ENCODE measurements at regions not wholly inside any gene's neighbourhood (a gene's known extent, or its start where the extent isn't known, plus 50 kb on each side); places are given as distances from the start of the nearest gene placed in this dataset.

DNA sequence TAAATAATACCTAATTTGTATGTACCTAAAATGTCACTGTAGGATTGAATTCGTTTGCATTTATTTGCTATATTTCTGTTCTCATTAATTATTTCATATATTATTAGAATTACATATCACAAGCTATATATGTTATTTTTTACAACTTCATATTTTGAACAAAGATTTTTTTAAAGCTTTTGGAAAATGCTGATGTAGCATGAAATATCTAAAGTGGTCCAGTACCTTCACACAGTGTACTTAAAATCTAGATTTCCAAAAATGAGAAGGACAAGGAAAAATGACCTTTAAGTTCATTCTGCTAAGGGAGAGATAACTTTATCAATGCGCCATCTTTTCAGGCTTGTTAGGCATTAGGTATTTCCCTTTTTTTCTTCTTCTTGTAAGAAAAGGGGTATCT is 71.8 kb downstream of the LARP7 start:
- no peak overlapping the region for H3K9ac ChIP-seq (ENCODE audit: insufficient read depth, low read length, poor library complexity, severe bottlenecking)
- no peak overlapping the region for H3K4me3 ChIP-seq (replicated peaks in 1 of 3; ENCODE audit: low read depth in 2 of 3, low read length in 3 of 3)
- peaks cover 14% of the 10 kb centered on the region for H3K4me1 Mint-ChIP-seq
- TF ChIP-seq CTCF (IDR thresholded peaks at IDR 0.05) = no peak
- peaks cover 3 to 10% of the 10 kb centered on the region in 2 donors for H3K36me3 Mint-ChIP-seq
- intact Hi-C loops (cut with micrococcal nuclease) = no loop called here
- no peak overlapping the region for H3K27ac Mint-ChIP-seq
- DNase-seq = no peak
- H3K4me3 Mint-ChIP-seq = no peak overlapping the region
- no peak overlapping the region for H2AFZ ChIP-seq (ENCODE audit: insufficient read depth, low read depth, low read length, poor library complexity, severe bottlenecking)
- no peaks in the 10 kb centered on the region for H3K79me2 ChIP-seq (ENCODE audit: insufficient read depth, low read length)
- peaks cover 36 to 50% (median 47%) of the 10 kb centered on the region in 3 donors for H3K27me3 Mint-ChIP-seq (ENCODE audit: low read depth in 3 of 3)
- H3K4me2 ChIP-seq (replicated peaks; ENCODE audit: extremely low read depth, low read length, poor library complexity, severe bottlenecking) = no peak overlapping the region
- H3K9me3 ChIP-seq (replicated peaks in 1 of 2; ENCODE audit: control insufficient read depth in 1 of 2, insufficient read depth in 1 of 2, low read length in 2 of 2) = peaks cover 5 to 25% of the 10 kb centered on the region in 2 donors
- WGBS (ENCODE audit: insufficient coverage) = no CpG with 5 or more reads among the region's 2 CpGs
- H4K20me1 ChIP-seq (ENCODE audit: insufficient read depth, low read length) = no peaks in the 10 kb centered on the region
- peaks cover 0 to 4% of the 10 kb centered on the region in 2 donors for H3K4me1 ChIP-seq (ENCODE audit: control insufficient read depth in 1 of 2, insufficient read depth in 2 of 2, low read length in 2 of 2)
- H3K27ac ChIP-seq (ENCODE audit: low read depth in 1 of 2, low read length in 2 of 2) = no peak overlapping the region
- H3K9me3 Mint-ChIP-seq = peaks cover 0 to 17% (median 10%) of the 10 kb centered on the region in 7 donors
- no peaks in the 10 kb centered on the region for H3K36me3 ChIP-seq (replicated peaks in 1 of 2; ENCODE audit: control insufficient read depth in 1 of 2, insufficient read depth in 2 of 2, low read length in 2 of 2)
- H3K27me3 ChIP-seq (ENCODE audit: control insufficient read depth in 2 of 2, insufficient read depth in 2 of 2, low read length in 2 of 2) = peaks cover 33 to 52% of the 10 kb centered on the region in 2 donors

DNA sequence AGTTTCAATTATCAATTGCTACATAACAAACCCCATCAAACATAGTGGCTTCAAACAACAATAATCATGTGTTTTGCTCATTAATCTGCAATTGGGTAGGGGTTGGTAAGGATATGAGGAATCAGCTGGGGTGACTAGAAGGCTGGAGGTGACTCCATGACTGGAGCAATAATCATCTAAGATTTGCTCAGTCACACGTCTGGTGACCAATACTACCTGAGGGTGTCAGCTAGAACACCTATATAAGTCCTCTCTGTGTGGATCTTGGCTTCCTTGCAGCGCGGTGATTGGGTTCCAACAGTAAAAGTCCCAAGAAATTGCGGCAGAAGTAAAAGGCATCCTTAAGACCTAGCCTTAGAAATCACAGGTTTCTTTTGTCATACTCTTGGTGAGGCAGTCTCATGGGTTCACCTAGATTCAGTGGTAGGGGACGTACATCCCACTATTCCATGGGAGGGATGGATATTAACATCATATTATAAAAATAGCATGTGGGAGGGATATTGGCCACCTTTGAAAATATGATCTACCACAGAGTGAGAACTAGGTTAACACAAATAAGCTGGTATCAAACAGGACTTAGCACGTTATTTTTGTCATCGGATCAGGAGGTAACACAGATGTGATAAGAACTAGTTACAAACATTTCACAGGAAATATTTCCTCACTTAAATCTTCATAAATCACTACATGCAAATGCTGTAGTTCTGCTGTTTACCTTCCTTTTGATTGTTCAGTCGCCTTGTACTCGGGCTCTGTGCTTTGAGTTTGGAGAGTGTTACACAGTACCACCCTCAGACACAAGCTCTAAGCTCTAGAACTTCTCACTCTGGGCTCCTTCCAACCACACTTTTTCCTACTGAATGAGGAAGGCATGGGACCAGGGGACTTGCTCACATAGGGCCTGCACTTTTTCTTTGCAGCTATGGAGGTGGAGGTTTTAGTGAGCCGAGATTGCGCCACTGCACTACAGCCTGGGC is 78.3 kb downstream of the LARP7 start:
- peaks cover 0 to 4% (median 0%) of the 10 kb centered on the region in 7 donors for H3K9me3 Mint-ChIP-seq
- H3K4me1 ChIP-seq (ENCODE audit: control insufficient read depth in 1 of 2, insufficient read depth in 2 of 2, low read length in 2 of 2) = no peaks in the 10 kb centered on the region
- no peaks in the 10 kb centered on the region for H3K36me3 Mint-ChIP-seq
- H3K79me2 ChIP-seq (ENCODE audit: insufficient read depth, low read length) = no peaks in the 10 kb centered on the region
- no peak overlapping the region for H3K4me3 ChIP-seq (replicated peaks in 1 of 3; ENCODE audit: low read depth in 2 of 3, low read length in 3 of 3)
- H3K27me3 ChIP-seq (ENCODE audit: control insufficient read depth in 2 of 2, insufficient read depth in 2 of 2, low read length in 2 of 2) = peaks cover 0 to 2% of the 10 kb centered on the region in 2 donors
- peak overlapping the region in 1 of 7 donors; percentile 28 for H3K27ac Mint-ChIP-seq
- H3K27ac ChIP-seq (ENCODE audit: low read depth in 1 of 2, low read length in 2 of 2) = no peak overlapping the region
- DNase-seq = no peak
- no peak overlapping the region for H3K4me2 ChIP-seq (replicated peaks; ENCODE audit: extremely low read depth, low read length, poor library complexity, severe bottlenecking)
- H3K9me3 ChIP-seq (replicated peaks in 1 of 2; ENCODE audit: control insufficient read depth in 1 of 2, insufficient read depth in 1 of 2, low read length in 2 of 2) = no peaks in the 10 kb centered on the region
- H3K27me3 Mint-ChIP-seq (ENCODE audit: low read depth in 3 of 3) = peaks cover 4 to 14% (median 13%) of the 10 kb centered on the region in 3 donors
- H3K4me3 Mint-ChIP-seq = no peak overlapping the region
- H2AFZ ChIP-seq (ENCODE audit: insufficient read depth, low read depth, low read length, poor library complexity, severe bottlenecking) = no peak overlapping the region
- WGBS (ENCODE audit: insufficient coverage) = 96% methylated on average over 3 of the region's 11 CpGs
- no peaks in the 10 kb centered on the region for H3K4me1 Mint-ChIP-seq
- intact Hi-C loops (cut with micrococcal nuclease) = no loop called here
- H4K20me1 ChIP-seq (ENCODE audit: insufficient read depth, low read length) = no peaks in the 10 kb centered on the region
- no peaks in the 10 kb centered on the region for H3K36me3 ChIP-seq (replicated peaks in 1 of 2; ENCODE audit: control insufficient read depth in 1 of 2, insufficient read depth in 2 of 2, low read length in 2 of 2)
- TF ChIP-seq CTCF (IDR thresholded peaks at IDR 0.05) = no peak
- H3K9ac ChIP-seq (ENCODE audit: insufficient read depth, low read length, poor library complexity, severe bottlenecking) = no peak overlapping the region

Data from CD14-positive monocyte (primary cell).